ENCODE measurements at regions not wholly inside any gene's neighbourhood (a gene's known extent, or its start where the extent isn't known, plus 50 kb on each side); places are given as distances from the start of the nearest gene placed in this dataset.

GRCh38 chr7:46854958-46855473, 726.9 kb downstream of the TNS3 start (continued):
- TF ChIP-seq ASH2L (IDR thresholded peaks at IDR 0.05; ENCODE audit: low read length) (no peak), BRCA1 (IDR thresholded peaks at IDR 0.05; ENCODE audit: low read depth, low read length) (no peak), USF2 (IDR thresholded peaks at IDR 0.05; ENCODE audit: low read length) (no peak), SUZ12 (IDR thresholded peaks at IDR 0.05; ENCODE audit: low read length) (no peak), MAFK (IDR thresholded peaks at IDR 0.05; ENCODE audit: low read depth, low read length) (no peak)

All from H1 (cell line).